Breast epithelium (tissue), 3 donors: ENCODE measurements at regions not wholly inside any gene's neighbourhood (a gene's known extent, or its start where the extent isn't known, plus 50 kb on each side); places are given as distances from the start of the nearest gene placed in this dataset.

Experiments used
- CTCF ChIP-seq, 3 donors: fragments of 450-650 bp; IDR thresholded peaks; one replicate each; pipeline ENCODE4 v1.5.1; 2016 to 2017; ENCODE audit warnings: antibody characterized with exemption in 3 of 3, mild to moderate bottlenecking in 3 of 3, moderate library complexity in 3 of 3
- POLR2A ChIP-seq: fragments of 450-650 bp; IDR thresholded peaks from one replicate; pipeline ENCODE4 v1.6.1; 2016; ENCODE audit warnings: antibody characterized with exemption, mild to moderate bottlenecking, moderate library complexity

- TF ChIP-seq POLR2A (no peak), CTCF (IDR thresholded peaks at IDR 0.05) (no peak)
These were observed 64.5 kb upstream of the ARHGAP5 start for GRCh38 chr14:32012571-32012970.
